Endothelial cell of umbilical vein (primary cell): ENCODE measurements at regions not wholly inside any gene's neighbourhood (a gene's known extent, or its start where the extent isn't known, plus 50 kb on each side); places are given as distances from the start of the nearest gene placed in this dataset.

Experiments
- FOS ChIP-seq: IDR thresholded peaks from 2 replicates; pipeline ENCODE4 v1.6.1; 2011; ENCODE audit warnings: mild to moderate bottlenecking, low read length, moderate library complexity, borderline replicate concordance; ENCODE audit not compliant: insufficient read depth
- POLR2A ChIP-seq: IDR thresholded peaks from 2 replicates; pipeline ENCODE4 v1.6.1; 2012; ENCODE audit warnings: low read depth, mild to moderate bottlenecking, control low read depth, low read length
- POLR2AphosphoS5 ChIP-seq: IDR thresholded peaks from 2 replicates; pipeline ENCODE4 v1.6.1; 2012; ENCODE audit warnings: low read depth, mild to moderate bottlenecking, control low read depth, low read length, moderate library complexity; ENCODE audit not compliant: insufficient read depth
- TF ChIP-seq, protein P1 (sequence below), 2 donors: IDR thresholded peaks; 1 replicate in 1 of 2; 2 replicates in 1 of 2; pipeline ENCODE4 v1.5.1; 2011; ENCODE audit warnings: low read length in 2 of 2, mild to moderate bottlenecking in 2 of 2, moderate library complexity in 2 of 2, control low read depth in 1 of 2, inconsistent platforms in 1 of 2, low read depth in 1 of 2; ENCODE audit not compliant: insufficient read depth in 1 of 2; ENCODE audit errors: extremely low read depth in 1 of 2

DNA sequence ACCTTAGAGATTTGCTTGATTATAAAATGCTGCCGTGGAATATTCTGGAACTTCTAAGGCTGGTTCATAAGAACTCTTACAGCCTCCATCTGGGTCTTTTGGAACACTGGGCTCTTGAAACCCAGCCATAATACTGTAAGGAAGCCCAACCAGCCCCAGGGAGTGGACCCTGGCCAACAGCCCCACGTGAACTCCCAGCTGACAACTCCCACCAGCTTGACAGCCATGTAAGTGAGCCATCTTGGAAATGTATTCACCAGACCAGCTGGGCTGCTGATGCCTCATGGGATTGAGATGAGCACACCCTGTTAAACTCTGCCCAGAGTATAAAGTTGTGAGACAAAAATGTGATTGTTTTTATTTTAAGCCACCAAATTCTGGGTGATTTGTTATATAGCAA, 378.7 kb upstream of the RAG2 start:
- TF ChIP-seq, protein P1, sequence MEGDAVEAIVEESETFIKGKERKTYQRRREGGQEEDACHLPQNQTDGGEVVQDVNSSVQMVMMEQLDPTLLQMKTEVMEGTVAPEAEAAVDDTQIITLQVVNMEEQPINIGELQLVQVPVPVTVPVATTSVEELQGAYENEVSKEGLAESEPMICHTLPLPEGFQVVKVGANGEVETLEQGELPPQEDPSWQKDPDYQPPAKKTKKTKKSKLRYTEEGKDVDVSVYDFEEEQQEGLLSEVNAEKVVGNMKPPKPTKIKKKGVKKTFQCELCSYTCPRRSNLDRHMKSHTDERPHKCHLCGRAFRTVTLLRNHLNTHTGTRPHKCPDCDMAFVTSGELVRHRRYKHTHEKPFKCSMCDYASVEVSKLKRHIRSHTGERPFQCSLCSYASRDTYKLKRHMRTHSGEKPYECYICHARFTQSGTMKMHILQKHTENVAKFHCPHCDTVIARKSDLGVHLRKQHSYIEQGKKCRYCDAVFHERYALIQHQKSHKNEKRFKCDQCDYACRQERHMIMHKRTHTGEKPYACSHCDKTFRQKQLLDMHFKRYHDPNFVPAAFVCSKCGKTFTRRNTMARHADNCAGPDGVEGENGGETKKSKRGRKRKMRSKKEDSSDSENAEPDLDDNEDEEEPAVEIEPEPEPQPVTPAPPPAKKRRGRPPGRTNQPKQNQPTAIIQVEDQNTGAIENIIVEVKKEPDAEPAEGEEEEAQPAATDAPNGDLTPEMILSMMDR (IDR thresholded peaks at IDR 0.05; ENCODE audit: extremely low read depth in 1 of 2, insufficient read depth in 1 of 2, low read depth in 1 of 2, low read length in 2 of 2): no peak
- no peak for TF ChIP-seq POLR2A
- no peak for TF ChIP-seq POLR2AphosphoS5
- TF ChIP-seq FOS: no peak
